ENCODE measurements at regions not wholly inside any gene's neighbourhood (a gene's known extent, or its start where the extent isn't known, plus 50 kb on each side); places are given as distances from the start of the nearest gene placed in this dataset.

- DNase-seq (ENCODE audit: low read depth), result no peak
Observed at GRCh38 chr4:45358573-45359506, 632.5 kb upstream of the GNPDA2 start.

- no peak for DNase-seq (ENCODE audit: low read depth)
Observed at GRCh38 chr4:45353161-45353560, 626.8 kb upstream of the GNPDA2 start.

- peak; percentile 50 for DNase-seq (ENCODE audit: low read depth)
Observed at GRCh38 chr4:45350438-45350837, 624.1 kb upstream of the GNPDA2 start.

GRCh38 chr4:45349859-45350258 lies 623.5 kb upstream of the GNPDA2 start:
- no peak for DNase-seq (ENCODE audit: low read depth)

GRCh38 chr4:45346816-45347435 lies 620.6 kb upstream of the GNPDA2 start:
- DNase-seq (ENCODE audit: low read depth), result no peak

- DNase-seq (ENCODE audit: low read depth), result no peak
Observed at GRCh38 chr4:45345558-45345957, 619.2 kb upstream of the GNPDA2 start.

- DNase-seq (ENCODE audit: low read depth), result no peak
Observed at GRCh38 chr4:45331802-45332201, 605.4 kb upstream of the GNPDA2 start.

GRCh38 chr4:45327544-45327943 lies 601.2 kb upstream of the GNPDA2 start:
- DNase-seq (ENCODE audit: low read depth), result no peak

- no peak for DNase-seq (ENCODE audit: low read depth)
Observed at GRCh38 chr4:45324455-45325417, 598.4 kb upstream of the GNPDA2 start.

- DNase-seq (ENCODE audit: low read depth), result no peak
Observed at GRCh38 chr4:45323453-45324058, 597.2 kb upstream of the GNPDA2 start.

- no peak for DNase-seq (ENCODE audit: low read depth)
Observed at GRCh38 chr4:45317739-45318138, 591.4 kb upstream of the GNPDA2 start.

- DNase-seq (ENCODE audit: low read depth), result no peak
Observed at GRCh38 chr4:45317276-45317675, 590.9 kb upstream of the GNPDA2 start.

GRCh38 chr4:45316257-45316656 lies 589.9 kb upstream of the GNPDA2 start:
- no peak for DNase-seq (ENCODE audit: low read depth)

- no peak for DNase-seq (ENCODE audit: low read depth)
Observed at GRCh38 chr4:45302828-45303227, 576.5 kb upstream of the GNPDA2 start.

GRCh38 chr4:45294464-45294863 lies 568.1 kb upstream of the GNPDA2 start:
- no peak for DNase-seq (ENCODE audit: low read depth)

GRCh38 chr4:45293335-45293734 lies 567.0 kb upstream of the GNPDA2 start:
- DNase-seq (ENCODE audit: low read depth), result no peak

- no peak for DNase-seq (ENCODE audit: low read depth)
Observed at GRCh38 chr4:45292844-45293243, 566.5 kb upstream of the GNPDA2 start.

GRCh38 chr4:45284400-45285085 lies 558.2 kb upstream of the GNPDA2 start:
- no peak for DNase-seq (ENCODE audit: low read depth)

GRCh38 chr4:45283352-45283751 lies 557.0 kb upstream of the GNPDA2 start:
- DNase-seq (ENCODE audit: low read depth), result no peak

GRCh38 chr4:45280121-45280520 lies 553.8 kb upstream of the GNPDA2 start:
- no peak for DNase-seq (ENCODE audit: low read depth)

GRCh38 chr4:45275862-45276261 lies 549.5 kb upstream of the GNPDA2 start:
- no peak for DNase-seq (ENCODE audit: low read depth)
